LoVo (cell line): ENCODE measurements at regions not wholly inside any gene's neighbourhood (a gene's known extent, or its start where the extent isn't known, plus 50 kb on each side); places are given as distances from the start of the nearest gene placed in this dataset.
"Not testable (repeated sequence)": the region's sequence is repeated elsewhere in the genome, so short reads cannot be mapped to it uniquely, and the experiment has no call there.

Experiments
- DNase-seq: peaks from one replicate; pipeline ENCODE4 v3.0.0-alpha.2; 2016; ENCODE audit warnings: low spot score

DNA sequence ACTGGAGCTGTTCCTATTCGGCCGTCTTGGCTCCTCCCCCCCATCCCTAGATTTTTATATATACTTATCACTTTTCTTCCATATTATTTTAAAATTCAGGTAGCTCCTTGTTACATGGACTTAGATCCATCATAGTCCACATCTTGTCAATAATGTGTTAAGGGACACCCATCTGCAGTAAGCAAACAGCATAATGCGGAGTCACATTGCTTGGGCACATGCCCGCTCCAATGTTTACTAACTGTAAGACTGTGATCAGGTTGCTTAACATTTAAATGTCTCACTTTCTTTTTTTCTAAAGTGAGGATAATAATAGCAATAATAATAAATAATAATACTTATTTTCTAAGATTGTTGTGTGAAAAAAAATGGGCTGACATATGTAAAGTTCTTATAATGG lies 303.2 kb upstream of the SOX14 start:
- DNase-seq = no peak

DNA sequence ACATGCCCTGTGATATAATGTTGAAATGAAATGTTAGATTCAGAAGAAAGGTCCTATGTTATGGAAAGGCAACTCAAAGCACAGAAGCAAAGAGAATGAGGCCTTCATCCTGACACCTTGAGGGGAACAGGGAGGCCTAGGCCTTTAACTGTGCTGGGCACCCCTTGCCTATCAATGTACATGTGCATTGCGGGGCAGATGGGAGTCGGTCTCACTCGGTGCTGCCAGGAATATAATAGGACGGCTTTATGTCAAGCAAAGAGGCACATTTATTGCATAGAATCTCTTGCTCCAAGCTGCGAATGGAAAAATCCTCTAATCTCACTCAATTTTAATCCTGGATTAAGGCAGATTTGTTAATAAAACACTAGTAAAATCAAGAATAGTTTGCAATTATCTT lies 301.0 kb upstream of the SOX14 start:
- no peak for DNase-seq

DNA sequence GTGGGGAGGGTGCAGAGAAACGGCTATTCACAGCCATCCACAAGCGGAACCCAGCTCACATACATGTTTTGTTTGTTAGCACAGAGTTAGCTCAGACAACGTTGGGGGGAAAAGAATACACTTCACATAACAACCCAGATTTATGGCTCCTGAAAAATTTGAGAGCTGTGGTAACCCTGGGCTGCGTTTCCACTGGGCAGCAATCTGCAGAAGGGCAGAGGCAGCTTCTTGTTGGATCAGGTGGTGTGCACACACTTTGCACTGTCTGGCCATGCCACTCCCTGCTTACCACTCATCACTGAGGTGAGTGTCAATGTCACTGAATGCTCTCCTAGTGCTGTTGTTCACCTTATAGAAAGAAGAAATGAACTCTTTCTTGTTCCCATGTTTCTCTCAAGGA lies 299.8 kb upstream of the SOX14 start:
- no peak for DNase-seq

DNA sequence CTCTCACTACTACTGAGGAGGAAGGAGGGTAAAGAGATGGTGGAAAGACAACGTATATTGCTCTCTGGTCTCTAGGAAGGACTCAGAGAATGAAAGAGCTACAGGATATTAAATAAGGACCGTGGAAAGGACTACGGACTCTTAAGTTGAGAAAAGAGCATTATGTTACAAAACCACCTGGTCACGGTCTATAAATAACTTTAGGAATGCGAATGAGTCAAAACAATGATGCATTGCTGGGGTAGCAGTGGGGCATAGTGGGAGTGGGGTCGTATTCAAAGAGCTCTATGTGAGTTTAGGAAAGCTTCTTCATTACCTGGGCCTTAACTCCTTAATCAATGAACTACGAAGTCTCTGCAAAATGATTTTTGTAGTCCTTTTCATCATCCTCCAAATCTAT lies 295.7 kb upstream of the SOX14 start:
- no peak for DNase-seq

DNA sequence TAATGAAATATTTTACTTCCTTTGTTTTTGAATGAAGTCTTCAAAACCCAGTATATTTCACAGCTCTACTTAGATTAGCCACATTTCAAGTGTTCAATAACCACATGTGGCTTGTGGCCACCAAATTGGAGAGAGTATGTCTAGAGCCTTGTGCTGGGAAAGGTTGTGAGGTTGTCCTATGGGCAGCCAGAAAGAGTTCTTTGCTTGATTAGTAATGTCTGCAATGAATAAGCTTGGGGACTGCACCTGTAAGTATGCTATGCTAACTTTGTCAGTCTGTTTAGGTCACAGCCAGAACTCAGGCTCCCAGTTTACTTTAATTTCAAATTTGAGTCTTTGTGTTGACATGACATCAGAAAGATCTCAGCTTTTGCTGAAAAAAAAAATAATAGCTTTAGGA lies 294.9 kb upstream of the SOX14 start:
- DNase-seq = no peak

DNA sequence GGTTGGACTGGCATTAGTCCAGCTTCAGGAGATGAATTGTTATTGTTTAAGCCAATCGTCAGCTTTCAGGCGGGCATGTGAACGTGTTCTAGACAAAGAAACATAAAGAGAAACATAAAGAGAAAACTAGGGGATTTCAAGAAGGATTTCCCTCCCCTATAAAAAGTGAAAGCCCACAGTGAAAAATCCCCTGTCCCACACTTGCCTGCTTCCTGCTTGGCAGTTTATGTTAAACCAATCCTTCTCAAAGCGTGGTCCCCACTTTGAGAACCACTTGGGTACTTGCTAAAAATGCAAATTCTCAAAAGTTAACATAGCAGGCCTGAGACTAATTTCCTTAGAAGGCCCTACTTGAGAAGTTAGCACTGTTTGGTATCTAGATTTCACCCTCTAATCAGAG lies 293.0 kb upstream of the SOX14 start:
- no peak for DNase-seq

DNA sequence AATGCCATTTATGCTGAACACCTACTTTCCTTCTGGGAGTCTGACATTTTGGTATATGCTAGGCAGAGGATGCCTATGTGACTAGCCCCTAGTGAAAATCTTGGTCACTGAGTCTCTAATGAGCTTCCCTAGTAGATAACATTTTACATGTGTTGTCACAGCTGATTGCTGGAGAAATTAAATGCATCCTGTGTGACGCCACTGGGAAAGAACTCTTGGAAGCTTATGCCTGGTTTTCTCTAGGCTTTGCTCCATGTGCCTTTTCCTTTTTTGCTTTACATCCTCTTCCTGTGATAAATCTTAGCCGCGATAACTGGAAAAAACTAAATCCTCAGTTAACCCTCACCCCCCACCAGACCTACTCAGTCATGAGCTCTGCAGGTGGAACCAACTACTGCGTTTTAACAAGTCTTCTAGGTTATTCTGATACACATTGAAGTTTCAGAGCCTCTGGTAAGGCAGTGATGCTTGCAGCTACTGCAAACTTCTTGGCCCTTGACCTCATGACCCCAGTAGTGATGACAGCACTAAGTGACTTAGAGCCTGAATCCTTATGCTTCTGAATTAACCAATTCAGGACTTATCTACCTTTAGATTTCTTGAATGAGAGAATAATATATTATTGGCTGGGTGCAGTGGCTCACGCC lies 292.4 kb upstream of the SOX14 start:
- no peak for DNase-seq

DNA sequence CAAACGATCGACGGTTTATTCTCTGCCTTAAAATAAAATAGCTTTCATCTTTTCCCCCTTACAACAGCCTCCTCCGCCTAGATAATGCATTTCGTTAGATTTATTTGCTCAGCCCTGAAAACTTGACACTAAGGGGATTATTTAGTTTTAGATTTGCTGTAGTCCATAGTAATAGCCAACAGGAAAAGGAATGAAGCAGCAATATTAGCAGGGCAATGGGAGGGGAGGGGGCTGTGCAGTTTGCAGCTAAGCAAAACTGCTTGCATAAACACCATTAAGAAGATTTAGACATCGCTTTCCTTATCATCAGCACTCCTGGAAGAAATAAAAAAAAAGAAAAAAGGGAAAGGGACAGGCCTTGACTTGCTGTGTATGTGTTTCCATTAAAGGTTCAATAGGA lies 286.5 kb upstream of the SOX14 start:
- no peak for DNase-seq

DNA sequence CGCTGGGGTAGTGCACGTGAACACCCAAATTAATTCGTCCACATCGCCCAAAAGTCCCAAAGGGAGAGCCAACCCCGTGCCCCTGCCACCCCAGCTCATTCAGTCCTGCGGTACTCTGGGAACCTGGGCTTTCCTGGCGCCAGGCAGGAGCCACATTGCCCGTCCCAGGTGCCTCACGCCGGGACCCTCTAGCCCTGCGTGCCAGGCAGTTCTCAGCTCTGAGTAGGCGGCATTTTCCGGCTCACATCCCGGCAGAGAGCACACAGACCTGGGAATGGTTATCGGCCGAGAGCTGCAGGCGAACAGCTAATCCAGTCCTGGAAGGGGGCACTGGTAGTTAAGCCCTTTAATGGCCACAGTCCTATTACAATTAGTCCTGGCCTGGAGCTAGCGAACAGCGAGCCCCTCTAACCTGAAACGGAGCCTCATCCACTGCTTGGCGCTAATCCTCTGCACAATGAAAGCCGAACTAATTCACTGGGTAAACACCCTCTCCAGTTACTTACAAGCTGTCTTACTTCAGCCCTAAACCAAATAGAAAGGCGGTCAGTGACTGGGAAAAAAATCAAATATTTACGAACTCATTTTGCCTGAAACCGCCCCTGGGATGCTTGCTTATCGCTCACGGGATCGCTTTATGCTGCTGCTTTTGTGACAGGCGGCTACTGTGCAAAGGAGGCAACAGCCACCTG lies 254.6 kb upstream of the SOX14 start:
- DNase-seq = no peak

DNA sequence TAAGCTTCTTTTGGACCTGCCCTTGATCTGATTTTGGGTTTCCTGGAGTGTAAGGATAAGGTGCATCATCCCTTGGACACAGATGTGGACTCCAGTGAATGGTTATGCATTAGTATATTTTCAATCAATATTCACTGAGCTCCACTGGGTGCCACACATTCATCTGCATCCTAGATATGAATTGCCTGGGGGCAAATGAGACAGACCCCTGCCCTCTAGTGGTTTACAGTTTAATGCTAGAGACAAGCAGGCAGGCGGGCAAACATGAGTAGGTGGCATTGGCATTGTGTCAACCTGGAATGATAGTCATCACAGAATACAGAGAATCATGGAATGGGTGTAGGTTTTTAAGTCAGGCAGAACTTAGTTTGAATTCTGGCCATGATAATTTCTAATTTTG lies 252.5 kb upstream of the SOX14 start:
- no peak for DNase-seq

DNA sequence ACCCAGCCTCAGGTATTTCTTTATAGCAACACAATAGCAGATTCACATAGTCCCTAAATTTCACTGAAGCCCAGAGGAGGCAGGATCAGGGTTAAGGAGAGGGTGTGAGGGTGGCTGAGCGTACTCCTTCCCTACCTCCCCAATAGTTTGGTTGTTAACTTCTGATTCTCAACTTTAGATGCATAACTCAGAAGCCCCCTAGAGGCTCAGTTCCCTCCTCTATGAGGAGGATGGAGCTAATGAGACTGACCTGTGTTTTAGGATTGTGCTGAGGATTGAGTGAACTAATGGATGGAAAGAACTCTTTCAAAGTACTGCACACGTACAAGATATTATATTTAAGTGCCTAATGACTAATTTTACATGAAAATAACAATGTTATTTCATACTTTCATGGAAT lies 249.3 kb upstream of the SOX14 start:
- DNase-seq = no peak

DNA sequence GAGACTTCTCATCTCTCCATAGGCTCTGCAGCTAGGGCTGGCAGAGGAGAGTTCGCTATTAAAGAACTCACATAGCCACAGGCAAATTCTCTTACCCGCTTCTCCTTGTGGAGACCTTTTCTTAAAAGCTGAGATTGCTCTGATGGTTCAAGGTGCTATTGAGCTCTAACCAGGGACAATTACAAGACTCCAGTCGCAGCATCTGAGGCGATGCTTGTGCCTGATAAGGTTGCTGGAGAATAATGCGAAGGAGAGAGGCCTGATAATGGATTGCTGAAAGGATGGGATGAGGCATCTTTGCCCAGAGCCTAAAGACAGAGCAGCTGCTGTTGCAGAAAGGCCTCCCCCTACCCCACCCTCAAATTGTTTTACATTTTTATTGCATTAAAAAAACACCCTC lies 244.5 kb upstream of the SOX14 start:
- DNase-seq = no peak

DNA sequence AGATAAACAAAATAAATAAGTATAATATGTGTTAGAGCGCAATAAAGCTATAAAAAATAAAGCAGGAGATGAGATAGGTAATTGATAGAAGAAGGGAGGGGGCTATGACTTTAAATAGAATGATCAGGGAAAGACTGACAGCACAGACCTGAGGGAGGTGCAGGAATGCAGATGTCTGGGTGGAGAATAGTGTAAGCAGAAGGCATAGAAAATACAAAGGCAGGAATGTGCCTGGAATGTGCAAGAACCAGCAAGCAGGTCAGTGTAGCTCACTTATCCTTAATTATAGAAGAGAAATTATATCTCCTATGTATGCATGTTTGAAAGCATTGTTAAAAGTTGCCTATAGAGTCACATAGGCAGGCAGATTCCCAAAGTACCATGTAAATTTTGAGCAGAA lies 239.4 kb upstream of the SOX14 start:
- no peak for DNase-seq

DNA sequence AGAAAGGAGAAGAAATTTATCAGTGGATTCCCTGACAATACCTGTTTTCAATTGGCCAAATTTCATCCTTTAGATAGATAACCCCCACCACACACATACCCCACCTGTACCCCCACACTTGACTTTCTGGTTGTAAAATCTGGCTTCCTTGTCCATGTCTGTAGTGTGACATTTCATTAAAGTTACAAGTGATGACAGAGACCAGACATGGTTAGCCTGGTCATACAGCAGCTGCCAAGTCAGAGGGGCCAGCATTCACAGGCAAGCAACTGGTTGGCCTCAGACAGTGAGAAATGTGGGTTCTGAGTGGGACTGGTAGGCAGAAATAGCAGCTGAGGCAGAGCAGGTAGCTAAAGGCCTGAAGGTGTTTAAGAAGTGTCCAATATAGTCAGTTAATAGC lies 238.6 kb upstream of the SOX14 start:
- DNase-seq = no peak

DNA sequence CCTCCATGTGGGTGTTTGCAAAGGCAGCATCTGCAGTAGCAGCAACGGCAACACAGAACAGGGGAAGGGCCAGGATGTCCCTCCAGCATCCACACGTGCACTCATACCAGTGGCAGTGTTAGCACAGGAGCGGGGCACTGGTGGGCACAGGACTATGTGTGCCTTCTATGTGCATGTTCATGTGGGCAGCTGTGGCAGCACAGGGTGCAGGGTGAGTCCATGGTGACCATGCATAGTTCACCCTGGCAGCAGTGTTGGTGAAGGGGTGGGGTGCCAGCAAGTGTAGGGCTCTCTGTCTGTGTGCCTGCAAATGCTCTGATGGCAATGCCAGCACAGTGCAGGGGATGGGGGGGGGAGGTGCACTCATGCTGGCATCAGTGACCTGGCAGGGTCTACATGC lies 222.1 kb upstream of the SOX14 start:
- no peak for DNase-seq

DNA sequence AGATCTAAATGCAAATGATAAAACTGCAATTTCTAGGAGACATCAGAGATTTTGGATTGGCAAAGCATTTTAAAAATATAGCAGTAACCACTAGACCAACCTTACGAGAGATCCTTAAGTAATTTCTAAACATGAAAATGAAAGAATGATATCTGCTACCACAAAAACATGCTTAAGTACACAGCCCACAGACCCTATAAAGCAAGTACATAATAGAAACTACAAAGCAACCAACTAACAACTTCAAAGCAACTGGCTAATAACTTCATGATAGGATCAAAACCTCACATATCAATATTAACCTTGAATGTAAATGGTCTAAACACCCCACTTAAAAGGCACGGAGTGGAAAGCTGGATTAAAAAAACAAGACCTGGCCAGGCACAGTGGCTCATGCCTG lies 209.9 kb upstream of the SOX14 start:
- no peak for DNase-seq

DNA sequence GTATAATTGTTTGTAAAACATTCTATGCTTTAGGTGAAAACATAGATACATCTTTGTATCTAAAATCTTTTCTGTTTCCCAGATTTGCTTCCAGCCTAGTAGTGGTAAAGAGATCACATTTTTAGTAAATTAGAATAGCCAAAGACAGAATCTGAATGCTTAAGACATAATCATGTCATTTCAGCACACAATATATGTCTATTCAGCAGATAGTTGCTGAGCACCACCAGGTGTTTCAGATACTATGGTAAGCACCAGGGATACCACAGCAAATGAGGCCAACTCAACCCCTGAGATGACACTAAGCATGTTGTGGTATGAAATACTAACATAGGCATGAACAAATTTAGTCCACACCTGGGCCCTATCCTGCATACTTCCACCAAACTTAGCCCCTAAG lies 195.2 kb upstream of the SOX14 start:
- DNase-seq = no peak

DNA sequence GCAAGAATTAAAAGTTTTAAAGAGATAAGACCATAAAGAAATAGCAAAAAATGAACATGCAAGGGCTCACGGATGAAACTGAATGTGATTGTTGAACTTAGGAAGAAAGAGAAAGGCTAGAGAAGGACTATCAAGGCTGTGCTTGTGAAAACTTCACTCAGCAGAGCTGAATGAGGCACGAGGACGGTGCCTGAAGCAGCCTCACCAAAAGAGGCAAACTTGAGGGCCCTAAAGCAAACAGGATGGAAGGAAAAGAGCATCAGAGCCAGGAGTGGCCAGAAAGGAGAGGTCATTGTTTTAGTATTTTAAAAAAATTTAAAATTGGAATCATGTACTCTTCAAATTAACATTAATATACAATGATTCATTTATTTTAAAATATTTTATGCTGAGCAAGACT lies 191.2 kb upstream of the SOX14 start:
- DNase-seq = no peak

DNA sequence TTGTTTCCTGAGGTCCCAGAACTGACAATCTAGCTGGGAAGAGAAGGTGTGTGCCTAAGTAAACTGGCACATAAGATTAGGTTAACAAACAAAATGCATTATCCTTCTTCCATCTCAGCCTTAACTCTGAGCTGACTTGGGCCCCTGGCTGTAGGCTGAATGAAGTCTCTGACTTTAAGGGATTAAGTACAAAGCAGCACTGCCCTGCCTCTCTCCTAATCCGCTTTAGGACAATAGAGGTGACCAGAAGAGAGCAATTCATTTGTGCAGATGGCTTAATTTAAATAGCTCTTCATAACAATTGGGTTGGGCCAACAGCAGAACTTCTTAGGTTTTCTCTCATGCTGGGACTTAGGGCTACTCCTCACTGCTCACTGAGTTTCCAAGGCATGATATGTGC lies 181.6 kb upstream of the SOX14 start:
- no peak for DNase-seq

DNA sequence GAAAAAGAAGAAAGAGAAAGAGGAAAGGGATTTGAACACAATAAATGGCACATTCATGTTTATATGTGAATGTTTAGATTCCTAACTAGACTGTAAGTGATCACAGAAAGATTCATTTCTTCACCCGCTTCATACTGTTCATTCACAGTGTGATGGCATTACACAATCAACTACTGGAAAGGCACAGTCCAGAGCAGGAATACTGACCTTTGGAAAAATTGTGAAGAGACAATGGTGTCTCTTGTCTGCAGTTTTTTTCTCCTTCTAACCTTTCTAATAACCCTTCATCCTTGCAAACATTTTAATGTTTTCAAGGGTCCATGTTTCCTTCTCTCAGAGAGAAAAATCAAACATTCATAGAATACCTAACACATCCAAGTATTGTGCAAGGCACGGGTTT lies 180.9 kb upstream of the SOX14 start:
- no peak for DNase-seq

DNA sequence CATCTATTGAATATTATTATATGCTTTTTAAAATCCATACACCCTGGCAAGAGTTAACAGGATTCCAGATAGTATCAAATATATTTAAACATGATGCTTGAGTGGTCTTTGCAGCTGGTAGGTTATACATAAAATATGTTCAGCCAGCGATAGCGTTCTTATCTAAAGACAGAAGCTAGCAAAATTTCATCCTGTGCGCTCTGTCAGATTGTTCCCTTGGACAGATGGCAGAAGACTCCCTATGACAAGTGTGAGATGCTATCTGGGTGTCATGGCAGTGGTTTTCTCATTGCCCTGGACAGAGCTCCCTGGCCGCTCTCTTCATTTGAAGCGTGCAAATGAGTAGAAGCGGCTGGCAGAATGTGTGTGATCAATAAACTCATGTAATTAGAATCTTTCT lies 175.2 kb upstream of the SOX14 start:
- no peak for DNase-seq

DNA sequence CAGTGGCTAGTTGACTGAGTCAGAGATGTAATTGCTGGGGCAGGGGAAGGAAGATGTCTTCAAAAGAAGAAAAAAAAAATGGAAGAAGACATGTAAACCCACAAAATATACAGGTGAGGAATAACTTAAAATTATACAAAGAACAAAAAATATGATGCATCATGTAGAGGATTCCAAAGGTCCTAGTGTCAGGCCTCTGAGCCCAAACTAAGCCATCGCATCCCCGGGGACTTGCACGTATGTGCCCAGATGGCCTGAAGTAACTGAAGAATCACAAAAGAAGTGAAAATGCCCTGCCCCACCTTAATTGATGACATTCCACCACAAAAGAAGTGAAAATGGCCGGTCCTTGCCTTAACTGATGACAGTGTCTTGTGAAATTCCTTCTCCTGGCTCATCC lies 168.7 kb upstream of the SOX14 start:
- DNase-seq = not testable (repeated sequence)

DNA sequence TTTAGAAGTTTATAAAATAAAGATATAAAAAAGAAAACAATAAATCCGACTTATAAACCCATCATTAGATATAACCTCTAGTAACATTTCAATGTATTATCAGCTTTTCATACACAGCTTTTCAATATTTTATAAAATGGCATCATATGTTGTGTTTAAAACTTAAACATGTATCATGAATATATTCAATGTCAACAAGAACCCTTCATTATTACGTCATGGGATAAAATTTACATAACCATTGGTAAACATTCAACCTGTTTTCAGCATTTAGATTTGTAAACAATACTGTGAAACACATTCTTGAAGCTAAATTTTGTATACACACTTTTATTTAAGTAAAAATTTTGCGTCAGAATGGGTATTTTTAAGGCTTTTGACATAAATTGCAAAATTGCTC lies 153.4 kb upstream of the SOX14 start:
- no peak for DNase-seq

DNA sequence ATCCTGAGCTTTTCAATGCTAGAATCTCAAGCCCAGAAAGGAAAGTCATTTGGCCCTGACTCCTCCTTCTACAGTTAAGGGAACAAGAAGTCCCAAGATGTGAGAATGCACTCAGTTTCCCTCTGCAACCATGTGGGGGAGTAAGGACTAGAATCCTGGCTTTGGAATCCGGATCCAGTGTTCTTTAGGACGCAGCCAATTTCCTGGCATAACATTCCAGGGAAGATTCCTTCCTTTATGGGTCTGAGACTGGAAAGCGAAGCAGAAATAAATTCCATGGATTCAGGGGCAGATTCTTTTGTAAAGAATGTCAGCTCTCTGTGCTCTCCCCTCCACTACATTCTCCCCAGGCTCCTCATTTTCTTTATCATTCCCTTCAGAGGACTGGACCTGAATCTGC lies 151.8 kb upstream of the SOX14 start:
- DNase-seq = no peak
